GM04504 (cell line): ENCODE measurements at regions not wholly inside any gene's neighbourhood (a gene's known extent, or its start where the extent isn't known, plus 50 kb on each side); places are given as distances from the start of the nearest gene placed in this dataset.

Experiments
- DNase-seq: peaks from one replicate; pipeline ENCODE4 v3.0.0-alpha.2; 2012; ENCODE audit warnings: low read depth

GRCh38 chr2:4844881-4845280 lies 847.3 kb upstream of the SOX11 start:
- no peak for DNase-seq

GRCh38 chr2:4862031-4862430 lies 830.2 kb upstream of the SOX11 start:
- no peak for DNase-seq

DNA sequence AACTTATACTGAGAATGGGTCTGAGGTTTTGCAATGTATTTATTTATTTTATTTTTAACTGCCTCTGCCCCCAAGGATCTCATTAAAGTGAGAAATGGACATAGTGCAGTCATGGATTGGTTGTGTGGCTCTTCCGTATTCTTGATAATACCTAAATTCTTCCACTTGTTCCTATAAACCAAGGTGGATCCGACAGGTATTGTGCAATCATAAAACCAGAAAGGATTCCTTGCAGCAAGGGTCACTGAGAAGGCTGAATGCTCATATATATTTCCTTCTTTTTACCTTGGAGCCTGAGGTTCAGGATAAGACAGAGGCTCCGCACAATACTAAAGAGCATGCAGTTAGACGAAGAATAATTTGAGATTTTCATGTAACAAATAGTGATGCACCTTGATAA lies 826.0 kb upstream of the SOX11 start:
- no peak for DNase-seq

DNA sequence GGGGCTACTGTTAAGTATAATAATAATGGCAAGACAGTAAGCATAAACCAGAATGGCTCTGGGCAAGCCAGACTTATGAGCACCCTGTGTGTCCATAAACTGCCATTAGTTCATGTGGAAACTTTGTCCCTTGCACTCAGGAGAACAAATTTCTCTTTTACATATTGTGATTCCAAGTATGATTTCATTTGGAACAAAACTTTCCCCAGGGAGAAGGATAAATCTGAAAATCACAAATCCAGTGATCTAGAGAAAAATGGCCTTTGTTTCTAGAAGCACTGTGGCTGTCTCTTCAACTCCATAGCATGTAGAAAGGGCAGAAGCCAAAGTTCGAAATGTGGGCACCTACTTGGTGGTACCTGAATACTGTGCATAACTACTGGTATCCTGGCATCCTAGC lies 823.7 kb upstream of the SOX11 start:
- no peak for DNase-seq

- DNase-seq, result no peak
These were observed 823.0 kb upstream of the SOX11 start for GRCh38 chr2:4869154-4869553.

DNA sequence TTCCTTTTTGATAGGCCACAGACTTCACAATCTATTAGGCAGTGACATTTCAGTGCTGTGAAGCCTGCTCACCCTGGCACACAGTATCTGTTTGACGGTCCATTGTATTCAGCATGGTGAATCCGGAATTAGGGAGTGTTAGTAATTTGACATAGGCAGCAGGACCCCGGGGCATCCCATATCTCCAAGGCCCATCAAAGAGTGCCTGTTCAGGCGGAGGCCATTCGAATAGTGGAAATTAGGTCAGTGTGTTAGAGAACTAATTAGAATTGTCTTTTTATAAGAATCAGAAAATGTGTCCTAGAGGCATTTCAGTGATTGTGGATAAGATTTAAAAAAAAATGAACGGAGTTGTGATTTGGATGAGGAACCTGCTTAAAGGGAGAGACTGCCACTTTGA lies 818.8 kb upstream of the SOX11 start:
- no peak for DNase-seq

DNA sequence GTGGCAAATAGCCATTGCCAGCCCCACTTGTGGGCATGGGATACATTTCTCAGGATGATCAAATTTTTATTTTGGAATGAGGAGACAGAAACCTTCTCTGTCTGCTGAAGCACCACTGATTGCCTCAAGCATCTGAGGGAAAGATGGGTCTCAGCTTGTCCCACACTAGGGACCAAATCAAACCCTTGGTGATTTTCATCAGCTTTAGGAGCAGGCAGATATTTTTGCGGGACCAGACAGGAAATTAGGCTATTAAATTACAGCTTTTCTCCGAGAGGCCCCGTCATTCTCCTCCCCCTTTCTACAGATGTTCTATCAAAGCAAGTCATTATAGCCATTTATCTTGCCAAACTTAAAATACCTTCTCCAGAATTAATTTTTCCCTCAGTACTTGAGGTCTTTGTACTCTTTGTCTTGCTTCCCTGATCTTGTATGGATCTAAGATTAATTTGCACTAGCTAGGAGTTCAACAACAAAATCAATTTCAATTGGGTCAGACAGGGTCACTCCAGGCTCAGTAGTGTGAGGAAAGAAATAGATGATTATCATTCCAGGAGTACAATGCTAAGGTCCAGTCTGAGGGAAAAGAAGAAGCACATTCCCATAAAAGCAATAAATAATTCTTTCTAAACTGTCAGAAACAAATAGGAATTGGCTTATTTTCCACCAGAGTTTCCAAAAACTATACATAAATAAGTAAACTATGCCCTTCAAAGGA lies 818.1 kb upstream of the SOX11 start:
- DNase-seq, result no peak

GRCh38 chr2:4882421-4882820 lies 809.8 kb upstream of the SOX11 start:
- DNase-seq, result no peak

- DNase-seq, result no peak
These were observed 809.2 kb upstream of the SOX11 start for GRCh38 chr2:4882941-4883340.

GRCh38 chr2:4883375-4883774 lies 808.8 kb upstream of the SOX11 start:
- no peak for DNase-seq

DNA sequence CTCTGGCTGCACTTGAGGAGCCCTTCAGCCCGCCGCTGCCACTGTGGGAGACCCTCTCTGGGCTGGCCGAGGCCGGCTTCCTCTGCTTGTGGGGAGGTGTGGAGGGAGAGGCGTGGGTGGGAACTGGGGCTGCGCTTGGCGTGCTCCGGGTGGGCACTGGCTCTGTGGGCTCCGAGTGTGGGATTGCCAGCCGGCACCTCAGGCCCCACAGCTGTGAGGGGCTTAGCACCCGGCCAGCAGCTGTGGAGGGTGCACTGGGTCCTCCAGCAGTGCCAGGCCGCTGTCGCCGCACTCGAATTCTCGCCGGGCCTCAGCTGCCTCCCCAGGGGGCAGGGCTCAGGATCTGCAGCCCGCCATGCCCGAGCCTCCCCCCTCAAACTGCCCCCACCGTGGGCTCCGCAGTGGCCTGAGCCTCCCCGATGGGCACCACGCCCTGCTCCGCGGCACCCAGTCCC lies 808.0 kb upstream of the SOX11 start:
- no peak for DNase-seq

GRCh38 chr2:4891394-4891793 lies 800.8 kb upstream of the SOX11 start:
- DNase-seq, result no peak

GRCh38 chr2:4895371-4895770 lies 796.8 kb upstream of the SOX11 start:
- no peak for DNase-seq

GRCh38 chr2:4898706-4899105 lies 793.5 kb upstream of the SOX11 start:
- DNase-seq, result no peak

DNA sequence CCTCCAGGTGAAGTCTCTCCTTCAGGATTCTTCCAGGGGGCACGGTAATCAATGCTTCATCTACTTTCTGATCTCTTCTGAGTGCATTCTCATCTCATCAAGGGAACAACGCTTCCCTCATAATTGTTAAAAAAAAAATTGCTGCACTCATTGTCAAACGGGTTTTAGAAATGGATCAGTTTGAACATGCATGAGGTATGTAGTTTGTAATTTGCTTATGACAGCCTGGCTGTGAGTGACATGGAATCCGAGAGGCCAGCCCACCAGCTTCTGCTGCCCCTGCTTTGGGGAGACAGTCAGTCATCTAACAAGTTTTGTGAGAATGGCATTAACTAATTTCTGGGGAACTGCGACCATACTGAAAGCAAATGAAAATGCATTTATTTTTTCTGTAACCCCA lies 791.9 kb upstream of the SOX11 start:
- no peak for DNase-seq

DNA sequence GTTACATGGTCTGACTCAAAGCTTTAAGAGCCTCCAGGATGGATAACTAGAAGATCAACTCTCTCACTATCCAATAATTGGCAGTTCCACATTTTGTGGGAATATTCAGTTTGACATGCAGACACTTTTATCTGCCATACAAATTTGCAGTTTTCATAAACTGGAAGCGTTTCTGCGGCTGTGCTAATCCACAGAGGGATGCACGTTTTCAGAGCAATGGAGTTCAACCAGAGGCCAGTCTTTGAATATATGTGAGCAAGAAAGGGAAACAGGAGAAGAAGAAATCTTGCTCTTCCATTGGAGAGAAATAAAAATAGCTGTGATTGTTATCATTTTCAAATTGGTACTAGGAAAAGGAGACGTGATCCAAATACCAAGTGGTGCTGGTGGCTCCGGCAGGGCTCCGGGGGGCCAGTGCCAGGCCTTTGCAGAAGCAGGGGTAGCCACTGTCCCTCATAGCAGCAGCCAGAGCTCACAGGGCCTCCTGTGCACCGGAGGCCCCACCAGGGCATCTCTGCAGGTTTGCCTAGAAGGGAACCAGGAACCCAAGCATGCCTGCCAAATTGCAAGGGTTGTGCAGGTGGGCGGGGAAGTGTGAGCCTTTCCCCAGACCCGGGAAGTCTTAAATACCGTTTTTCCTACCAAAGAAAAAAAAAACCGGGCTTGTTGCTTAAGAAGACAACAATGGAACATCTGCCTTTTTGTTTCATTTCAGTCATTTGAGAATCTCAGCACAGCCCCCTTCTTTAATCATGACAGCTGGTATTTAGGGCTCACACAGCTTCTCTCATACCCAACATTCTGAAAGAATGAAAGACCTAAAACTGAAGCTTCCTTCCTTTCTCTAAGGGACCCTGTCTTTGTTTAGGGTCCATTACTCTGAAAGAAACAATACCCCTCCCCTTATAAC lies 791.1 kb upstream of the SOX11 start:
- no peak for DNase-seq

- DNase-seq, result no peak
These were observed 788.4 kb upstream of the SOX11 start for GRCh38 chr2:4903656-4904348.

- no peak for DNase-seq
These were observed 783.7 kb upstream of the SOX11 start for GRCh38 chr2:4908461-4908860.

DNA sequence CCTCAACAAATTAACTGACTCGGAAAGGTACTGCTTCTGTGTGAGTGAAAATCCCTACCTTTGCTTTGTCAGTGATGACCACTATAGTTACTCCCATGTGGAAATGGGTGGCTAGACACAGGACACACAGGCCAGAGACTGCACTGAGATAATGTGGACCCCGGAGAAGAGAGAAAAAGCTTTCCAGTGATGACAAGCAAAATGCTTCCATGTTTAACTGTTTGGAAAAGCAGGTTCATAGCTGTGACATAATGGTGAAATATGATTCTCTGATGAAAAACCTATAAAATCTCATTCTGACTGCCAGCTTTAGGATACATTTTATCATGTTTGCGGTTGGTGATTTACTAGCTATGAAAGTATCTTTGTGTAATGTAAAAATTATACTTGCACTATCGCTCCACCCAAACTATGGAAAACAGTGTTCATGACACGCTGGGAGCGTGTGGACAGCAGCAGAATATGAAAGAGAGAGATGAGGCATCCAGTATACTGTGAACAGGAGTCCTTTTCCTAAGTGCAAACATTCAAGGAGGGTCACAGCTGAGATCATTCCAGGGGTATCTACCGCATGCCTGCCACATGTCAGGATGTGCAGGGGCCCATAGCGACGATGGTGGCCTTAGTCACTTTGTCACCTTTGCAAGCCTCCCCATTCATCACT lies 782.7 kb upstream of the SOX11 start:
- DNase-seq, result no peak

DNA sequence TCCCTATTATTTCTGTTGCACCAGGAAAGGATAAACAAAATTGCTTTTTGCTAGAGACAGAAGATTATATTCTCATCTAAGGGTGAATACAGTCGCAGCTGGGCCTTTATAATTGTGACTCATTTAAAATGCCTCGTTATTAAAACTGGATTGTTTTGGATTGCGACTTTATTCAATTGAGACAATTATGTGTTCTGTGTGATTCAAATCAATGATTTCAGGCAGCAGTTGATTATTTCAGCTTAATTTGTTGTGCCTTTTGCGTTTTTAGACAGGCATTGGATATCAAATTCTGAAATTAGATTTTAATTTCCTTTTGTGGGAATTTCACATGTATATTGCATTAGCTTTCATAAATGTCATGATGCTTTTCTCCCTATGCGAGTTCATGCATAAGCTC lies 778.1 kb upstream of the SOX11 start:
- no peak for DNase-seq

- DNase-seq, result no peak
These were observed 777.6 kb upstream of the SOX11 start for GRCh38 chr2:4914551-4914950.

DNA sequence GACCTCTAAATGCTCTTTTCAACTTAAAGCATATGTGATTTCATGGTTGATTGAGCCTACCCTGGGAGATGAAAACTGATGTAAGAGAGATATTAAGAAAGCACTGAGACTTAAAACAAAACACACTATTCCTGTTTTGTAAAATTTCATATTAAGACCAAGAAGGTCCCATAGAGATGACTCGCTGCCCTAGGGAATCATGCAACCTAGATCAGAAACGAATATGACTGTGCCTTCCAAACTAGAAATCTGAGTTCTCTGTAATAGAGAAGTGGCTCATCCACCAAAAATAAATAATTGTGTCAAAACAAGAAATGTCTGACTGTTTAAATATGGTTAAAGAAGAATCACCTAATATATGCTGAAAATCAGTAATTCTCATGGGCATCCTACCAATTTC lies 776.8 kb upstream of the SOX11 start:
- no peak for DNase-seq
